K562 (cell line): ENCODE measurements at regions not wholly inside any gene's neighbourhood (a gene's known extent, or its start where the extent isn't known, plus 50 kb on each side); places are given as distances from the start of the nearest gene placed in this dataset.

Experiments
- ATAC-seq: fragments of 200-7000 bp; cut with Tn5 transposase; 3 replicates; pipeline ENCODE4 v1.9.1; 2020; ENCODE audit warnings: moderate library complexity
- BruUV-seq: library from RNA; stranded (reverse); fragments of 400-500 nt; replicated peaks from 2 replicates; lab custom pipeline; 2021; lab: Mats Ljungman, UMichigan
- CTCF ChIA-PET: fragments of 300-600 bp; formaldehyde crosslinking; extraction: SDS; loops from one replicate; lab custom pipeline; 2021; ENCODE audit warnings: low intra/inter-chr PET ratio; lab: Yijun Ruan, JAX
- POLR2A ChIA-PET: fragments of 300-600, 350-650 bp; sonication (Branson Sonifier 250); formaldehyde crosslinking; extraction: SDS; loops from one replicate; lab custom pipeline; 2021; ENCODE audit warnings: antibody characterized with exemption, inconsistent platforms; lab: Yijun Ruan, JAX
- DNase-seq, 4 experiments: peaks; one replicate each; pipeline versions ENCODE4 v3.0.0 to v3.0.0-alpha.2; 2011 to 2018; ENCODE audit warnings: low spot score in 3 of 4, mixed read lengths in 3 of 4; ENCODE audit errors: extremely low read depth in 1 of 4
- FAIRE-seq: peaks from 2 replicates; lab custom pipeline; 2011; peaks lifted over from hg19 to GRCh38; lab: Jason Lieb, UNC
- H2AFZ ChIP-seq: 2 replicates; pipeline ENCODE4 v1.6.0; 2011; ENCODE audit warnings: low read depth, low read length, control low read depth, inconsistent platforms
- H3K27ac ChIP-seq: fragments of 200-600 bp; 3 replicates; pipeline ENCODE4 v1.8.0; 2011; ENCODE audit warnings: low read depth, mild to moderate bottlenecking, control low read depth, inconsistent platforms, low read length, moderate library complexity, mixed read lengths; ENCODE audit errors: extremely low read depth
- H3K27me3 ChIP-seq, 2 experiments: fragments of 300-600 bp in 1 of 2; 2 replicates in 1 of 2; 3 replicates in 1 of 2; pipeline versions ENCODE4 v1.6.0 to v1.8.0; 2011; ENCODE audit warnings: inconsistent platforms in 2 of 2, low read length in 2 of 2, mild to moderate bottlenecking in 1 of 2, mixed read lengths in 1 of 2, moderate library complexity in 1 of 2; ENCODE audit not compliant: control insufficient read depth in 2 of 2, insufficient read depth in 2 of 2
- H3K36me3 ChIP-seq: fragments of 300-600 bp; 3 replicates; pipeline ENCODE4 v1.8.0; 2011; ENCODE audit warnings: mild to moderate bottlenecking, low read length, inconsistent platforms; ENCODE audit not compliant: control insufficient read depth, insufficient read depth
- H3K4me1 ChIP-seq, 2 experiments: fragments of 200-600 bp in 1 of 2; replicated peaks in 1 of 2; 2 replicates in 1 of 2; 3 replicates in 1 of 2; pipeline versions ENCODE4 v1.5.1 to v1.8.0; 2011; ENCODE audit warnings: inconsistent platforms in 2 of 2, low read length in 2 of 2, mild to moderate bottlenecking in 1 of 2, mixed read lengths in 1 of 2, moderate library complexity in 1 of 2; ENCODE audit not compliant: control insufficient read depth in 2 of 2, insufficient read depth in 2 of 2
- H3K4me2 ChIP-seq: 2 replicates; pipeline ENCODE4 v1.6.1; 2011; ENCODE audit warnings: low read length, control low read depth, inconsistent platforms, mixed read lengths; ENCODE audit not compliant: insufficient read depth
- H3K4me3 ChIP-seq: fragments of 200-600 bp; sonication (generic), shearing (Covaris generic); 2 replicates; pipeline ENCODE4 v1.5.1; 2016; ENCODE audit warnings: control low read depth, inconsistent platforms
- H3K79me2 ChIP-seq: fragments of 200-600 bp; 3 replicates; pipeline ENCODE4 v1.8.0; 2011; ENCODE audit warnings: low read length, inconsistent platforms; ENCODE audit not compliant: control insufficient read depth, insufficient read depth
- H3K9ac ChIP-seq, 2 experiments: 2 replicates each; pipeline versions ENCODE4 v1.6.0 to v1.6.1; 2011; ENCODE audit warnings: low read depth in 2 of 2, low read length in 2 of 2, control low read depth in 1 of 2, inconsistent platforms in 1 of 2, mild to moderate bottlenecking in 1 of 2, mixed read lengths in 1 of 2; ENCODE audit not compliant: insufficient read depth in 1 of 2
- H3K9me1 ChIP-seq: one replicate; pipeline ENCODE4 v1.6.0; 2011; ENCODE audit warnings: inconsistent platforms, mild to moderate bottlenecking, low read length, moderate library complexity; ENCODE audit not compliant: control insufficient read depth, insufficient read depth
- H3K9me3 ChIP-seq: replicated peaks from 2 replicates; pipeline ENCODE4 v1.5.1; 2011; ENCODE audit warnings: low read depth, low read length, inconsistent platforms; ENCODE audit not compliant: control insufficient read depth, insufficient read depth
- H4K20me1 ChIP-seq: replicated peaks from 2 replicates; pipeline ENCODE4 v1.6.1; 2011; ENCODE audit warnings: low read length, inconsistent platforms, mixed read lengths; ENCODE audit not compliant: control insufficient read depth, insufficient read depth
- HDGF ChIP-seq: fragments of 450-650 bp; IDR thresholded peaks from 2 replicates; pipeline ENCODE4 v1.6.1; 2016
- NFYB ChIP-seq: IDR thresholded peaks from 2 replicates; pipeline ENCODE4 v1.6.1; 2011; ENCODE audit warnings: mild to moderate bottlenecking, moderate library complexity; ENCODE audit not compliant: insufficient read length; ENCODE audit errors: extremely low read depth
- NKRF ChIP-seq: fragments of 450-650 bp; IDR thresholded peaks from 2 replicates; pipeline ENCODE4 v1.6.1; 2016; ENCODE audit warnings: borderline replicate concordance
- POLR2B ChIP-seq: fragments of 450-650 bp; IDR thresholded peaks from 2 replicates; pipeline ENCODE4 v1.6.1; 2018; ENCODE audit warnings: low read depth; ENCODE audit not compliant: partially characterized antibody
- RBBP5 ChIP-seq: fragments of 200-600 bp; sonication (generic); IDR thresholded peaks from 2 replicates; pipeline ENCODE4 v1.6.1; 2012; ENCODE audit warnings: borderline replicate concordance, mild to moderate bottlenecking, low read length, control low read depth, inconsistent platforms; ENCODE audit not compliant: insufficient read depth, poor library complexity, severe bottlenecking
- SNIP1 ChIP-seq: fragments of 450-650 bp; IDR thresholded peaks from 2 replicates; pipeline ENCODE4 v1.7.1; 2017; ENCODE audit warnings: low read depth, mild to moderate bottlenecking
- SPI1 ChIP-seq: IDR thresholded peaks from 2 replicates; pipeline ENCODE4 v1.6.1; 2011; ENCODE audit warnings: low read depth, low read length, control low read depth, borderline replicate concordance
- SRSF3 ChIP-seq: fragments of 200-400 bp; formaldehyde crosslinking; IDR thresholded peaks from 2 replicates; pipeline ENCODE4 v1.6.1; 2016; ENCODE audit warnings: mild to moderate bottlenecking, low read length, moderate library complexity; ENCODE audit not compliant: insufficient read depth
- WGBS: fragments of 100-300 bp; shearing (Covaris generic); methylation state at CpG from one replicate; pipeline ENCODE4 v1.1.6; 2016; ENCODE audit warnings: low coverage, mixed read lengths; ENCODE audit not compliant: insufficient coverage; ENCODE audit errors: missing lambda C conversion rate; 5-methylcytosine and 5-hydroxymethylcytosine counted together
- in situ Hi-C: fragments of 300-500 bp; cut with MboI; formaldehyde crosslinking; loops from 4 replicates; pipeline ENCODE4 v1.15.0; 2018; ENCODE audit warnings: inconsistent platforms, mixed read lengths
- intact Hi-C: fragments of 100-400 bp; cut with micrococcal nuclease; formaldehyde crosslinking; loops from 2 replicates; pipeline ENCODE4 v1.14.2; 2022
- TF ChIP-seq, protein P1 (sequence below): fragments of 250-450 bp; sonication (Bioruptor Pico); IDR thresholded peaks from 2 replicates; pipeline ENCODE4 v1.4.0; 2020

DNA sequence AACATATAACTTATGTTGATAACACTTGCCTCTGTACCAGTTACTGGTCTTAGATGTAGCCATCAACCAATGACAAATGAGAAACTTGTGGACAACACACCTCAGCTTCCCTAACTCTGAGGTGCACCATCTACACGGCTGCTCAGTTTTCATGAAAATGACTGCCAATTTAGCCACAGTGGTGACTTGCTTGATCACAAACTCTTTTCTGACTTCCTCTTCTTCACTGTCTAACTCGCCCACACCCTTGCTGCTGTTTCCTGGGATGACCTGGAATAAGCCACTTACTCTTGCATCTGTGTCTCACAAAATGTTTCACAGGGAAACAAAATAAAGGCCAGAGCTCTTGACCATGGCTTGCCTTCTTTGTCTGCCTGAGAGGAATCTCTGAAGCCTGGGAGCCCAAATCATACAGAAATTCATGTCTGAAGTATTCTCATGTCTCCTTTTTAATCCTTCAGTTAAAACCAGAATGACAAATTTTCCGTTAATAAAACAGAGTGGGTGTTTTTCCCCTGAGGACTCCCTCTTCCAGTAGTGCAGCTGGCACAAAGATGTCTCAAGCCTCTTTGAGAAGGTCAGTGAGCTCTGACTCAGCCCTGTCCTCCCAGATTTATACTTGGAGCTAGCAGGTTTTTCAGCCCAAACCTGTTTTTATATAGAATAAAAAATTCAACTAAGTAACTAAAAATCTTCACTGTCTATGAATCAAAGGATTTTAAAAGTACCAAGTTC lies 126.5 kb upstream of the PAM start:
- Histone ChIP-seq H3K9ac (no peak overlapping the region), H3K4me3 (no peak overlapping the region), H3K9me3 (no peaks in the 10 kb centered on the region)
- WGBS = 5% methylated on average over 3 of the region's 3 CpGs
- DNase-seq = no peak
- TF ChIP-seq SPI1 = 0 out of 2 replicates have a peak, but pooled peaks have one; percentile 8
- no peak for TF ChIP-seq RBBP5
- TF ChIP-seq SNIP1 = no peak
- TF ChIP-seq NFYB = no peak
- no peak for TF ChIP-seq NKRF
- TF ChIP-seq POLR2B = no peak
- no peak for TF ChIP-seq HDGF
- no peak for TF ChIP-seq SRSF3
- TF ChIP-seq, protein P1, sequence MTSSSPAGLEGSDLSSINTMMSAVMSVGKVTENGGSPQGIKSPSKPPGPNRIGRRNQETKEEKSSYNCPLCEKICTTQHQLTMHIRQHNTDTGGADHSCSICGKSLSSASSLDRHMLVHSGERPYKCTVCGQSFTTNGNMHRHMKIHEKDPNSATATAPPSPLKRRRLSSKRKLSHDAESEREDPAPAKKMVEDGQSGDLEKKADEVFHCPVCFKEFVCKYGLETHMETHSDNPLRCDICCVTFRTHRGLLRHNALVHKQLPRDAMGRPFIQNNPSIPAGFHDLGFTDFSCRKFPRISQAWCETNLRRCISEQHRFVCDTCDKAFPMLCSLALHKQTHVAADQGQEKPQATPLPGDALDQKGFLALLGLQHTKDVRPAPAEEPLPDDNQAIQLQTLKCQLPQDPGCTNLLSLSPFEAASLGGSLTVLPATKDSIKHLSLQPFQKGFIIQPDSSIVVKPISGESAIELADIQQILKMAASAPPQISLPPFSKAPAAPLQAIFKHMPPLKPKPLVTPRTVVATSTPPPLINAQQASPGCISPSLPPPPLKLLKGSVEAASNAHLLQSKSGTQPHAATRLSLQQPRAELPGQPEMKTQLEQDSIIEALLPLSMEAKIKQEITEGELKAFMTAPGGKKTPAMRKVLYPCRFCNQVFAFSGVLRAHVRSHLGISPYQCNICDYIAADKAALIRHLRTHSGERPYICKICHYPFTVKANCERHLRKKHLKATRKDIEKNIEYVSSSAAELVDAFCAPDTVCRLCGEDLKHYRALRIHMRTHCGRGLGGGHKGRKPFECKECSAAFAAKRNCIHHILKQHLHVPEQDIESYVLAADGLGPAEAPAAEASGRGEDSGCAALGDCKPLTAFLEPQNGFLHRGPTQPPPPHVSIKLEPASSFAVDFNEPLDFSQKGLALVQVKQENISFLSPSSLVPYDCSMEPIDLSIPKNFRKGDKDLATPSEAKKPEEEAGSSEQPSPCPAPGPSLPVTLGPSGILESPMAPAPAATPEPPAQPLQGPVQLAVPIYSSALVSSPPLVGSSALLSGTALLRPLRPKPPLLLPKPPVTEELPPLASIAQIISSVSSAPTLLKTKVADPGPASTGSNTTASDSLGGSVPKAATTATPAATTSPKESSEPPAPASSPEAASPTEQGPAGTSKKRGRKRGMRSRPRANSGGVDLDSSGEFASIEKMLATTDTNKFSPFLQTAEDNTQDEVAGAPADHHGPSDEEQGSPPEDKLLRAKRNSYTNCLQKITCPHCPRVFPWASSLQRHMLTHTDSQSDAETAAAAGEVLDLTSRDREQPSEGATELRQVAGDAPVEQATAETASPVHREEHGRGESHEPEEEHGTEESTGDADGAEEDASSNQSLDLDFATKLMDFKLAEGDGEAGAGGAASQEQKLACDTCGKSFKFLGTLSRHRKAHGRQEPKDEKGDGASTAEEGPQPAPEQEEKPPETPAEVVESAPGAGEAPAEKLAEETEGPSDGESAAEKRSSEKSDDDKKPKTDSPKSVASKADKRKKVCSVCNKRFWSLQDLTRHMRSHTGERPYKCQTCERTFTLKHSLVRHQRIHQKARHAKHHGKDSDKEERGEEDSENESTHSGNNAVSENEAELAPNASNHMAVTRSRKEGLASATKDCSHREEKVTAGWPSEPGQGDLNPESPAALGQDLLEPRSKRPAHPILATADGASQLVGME (CRISPR knock-in tag) = no peak
- TF ChIP-seq, all 486 proteins: peak for 1
- no peak overlapping the region for H3K4me2 ChIP-seq
- H3K27ac ChIP-seq = no peak overlapping the region
- H3K9me1 ChIP-seq = no peaks in the 10 kb centered on the region
- ATAC-seq (no peak), FAIRE-seq (no peak)
- H3K79me2 ChIP-seq = no peaks in the 10 kb centered on the region
- no peaks in the 10 kb centered on the region for H3K27me3 ChIP-seq
- in situ Hi-C loops = no loop called here
- no TSS peak for BruUV-seq
- POLR2A ChIA-PET = no interaction called here
- H4K20me1 ChIP-seq = no peaks in the 10 kb centered on the region
- no peak overlapping the region for H2AFZ ChIP-seq
- no peaks in the 10 kb centered on the region for H3K4me1 ChIP-seq
- CTCF ChIA-PET = no interaction called here
- H3K36me3 ChIP-seq = no peaks in the 10 kb centered on the region
- intact Hi-C loops = no loop called here
